AG04450 (cell line): ENCODE measurements at regions not wholly inside any gene's neighbourhood (a gene's known extent, or its start where the extent isn't known, plus 50 kb on each side); places are given as distances from the start of the nearest gene placed in this dataset.

Experiments
- CTCF ChIA-PET: fragments of 300-600, 350-600 bp; formaldehyde crosslinking; extraction: SDS; loops from one replicate; lab custom pipeline; 2022; ENCODE audit warnings: antibody characterized with exemption, inconsistent platforms; lab: Charles Lee
- POLR2A ChIA-PET: fragments of 350-600 bp; formaldehyde crosslinking; extraction: SDS; loops from one replicate; lab custom pipeline; 2021; ENCODE audit warnings: antibody characterized with exemption, inconsistent platforms; lab: Yijun Ruan, JAX
- DNase-seq: peaks from one replicate; pipeline ENCODE4 v3.0.0-alpha.2; 2011; ENCODE audit warnings: low read depth, low spot score
- H3K27ac ChIP-seq: one replicate; pipeline ENCODE4 v1.5.1; 2012; ENCODE audit warnings: low read depth, low read length, control low read depth
- H3K27me3 ChIP-seq: one replicate; pipeline ENCODE4 v1.6.0; 2012; ENCODE audit warnings: low read length; ENCODE audit not compliant: control insufficient read depth, insufficient read depth
- H3K4me3 ChIP-seq: 2 replicates; pipeline ENCODE4 v1.5.1; 2011; ENCODE audit warnings: mild to moderate bottlenecking, low read depth, low read length, control low read depth
- H3K9me3 ChIP-seq: 2 replicates; pipeline ENCODE4 v1.5.1; 2012; ENCODE audit warnings: low read length; ENCODE audit not compliant: control insufficient read depth, insufficient read depth
- CTCF ChIP-seq: IDR thresholded peaks from 2 replicates; pipeline ENCODE4 v1.5.1; 2011; ENCODE audit warnings: low read depth, low read length, control low read depth, inconsistent platforms

GRCh38 chr4:72902354-72902753 lies 167.2 kb downstream of the COX18 start:
- Histone ChIP-seq H3K27me3 (no peaks in the 10 kb centered on the region), H3K9me3 (no peaks in the 10 kb centered on the region), H3K27ac (no peak overlapping the region), H3K4me3 (no peak overlapping the region)
- TF ChIP-seq CTCF: no peak
- no peak for DNase-seq
- ChIA-PET CTCF (no interaction called here), POLR2A (no interaction called here)

GRCh38 chr4:72901553-72901952 lies 168.0 kb downstream of the COX18 start:
- TF ChIP-seq CTCF: no peak
- H3K27me3 ChIP-seq: no peaks in the 10 kb centered on the region
- H3K27ac ChIP-seq: no peak overlapping the region
- CTCF ChIA-PET: no interaction called here
- POLR2A ChIA-PET: no interaction called here
- no peak overlapping the region for H3K4me3 ChIP-seq
- DNase-seq: no peak
- H3K9me3 ChIP-seq: no peaks in the 10 kb centered on the region

- no peak overlapping the region for H3K4me3 ChIP-seq
- no peaks in the 10 kb centered on the region for H3K9me3 ChIP-seq
- no peaks in the 10 kb centered on the region for H3K27me3 ChIP-seq
- ChIA-PET POLR2A (no interaction called here), CTCF (interaction anchor here (1.5 kb wide), 1 partner anchor 573 kb away, joined by 3 read pairs; no protein-coding TSS in a partner anchor)
- no peak for TF ChIP-seq CTCF
- no peak for DNase-seq
- H3K27ac ChIP-seq: no peak overlapping the region
Measured at GRCh38 chr4:72900952-72901351, 168.6 kb downstream of the COX18 start.

GRCh38 chr4:72899621-72900020 lies 169.9 kb downstream of the COX18 start:
- POLR2A ChIA-PET: no interaction called here
- DNase-seq: no peak
- CTCF ChIA-PET: interaction anchor here (1.5 kb wide), 1 partner anchor 572 kb away, joined by 3 read pairs; no protein-coding TSS in a partner anchor
- TF ChIP-seq CTCF: no peak
- no peak overlapping the region for H3K27ac ChIP-seq
- no peaks in the 10 kb centered on the region for H3K9me3 ChIP-seq
- H3K4me3 ChIP-seq: no peak overlapping the region
- no peaks in the 10 kb centered on the region for H3K27me3 ChIP-seq

- no peak for DNase-seq
- ChIA-PET CTCF (no interaction called here), POLR2A (no interaction called here)
- Histone ChIP-seq H3K4me3 (no peak overlapping the region), H3K27me3 (no peaks in the 10 kb centered on the region), H3K9me3 (no peaks in the 10 kb centered on the region), H3K27ac (no peak overlapping the region)
- no peak for TF ChIP-seq CTCF
Measured at GRCh38 chr4:72899214-72899613, 170.3 kb downstream of the COX18 start.
